ENCODE measurements at regions not wholly inside any gene's neighbourhood (a gene's known extent, or its start where the extent isn't known, plus 50 kb on each side); places are given as distances from the start of the nearest gene placed in this dataset.

GRCh38 chr12:85489194-85489593 is 209.2 kb downstream of the ALX1 start:
- no peaks in the 10 kb centered on the region for H3K79me2 ChIP-seq (ENCODE audit: insufficient read depth, low read depth)
- H3K4me1 ChIP-seq (ENCODE audit: low read depth, poor library complexity, severe bottlenecking): no peaks in the 10 kb centered on the region
- no peak for TF ChIP-seq CTCF (conservative IDR thresholded peaks at IDR 0.05; ENCODE audit: low read depth, low read length)
- H3K4me2 ChIP-seq: no peak overlapping the region
- H3K36me3 ChIP-seq (ENCODE audit: insufficient read depth): no peaks in the 10 kb centered on the region
- H4K20me1 ChIP-seq (ENCODE audit: insufficient read depth): no peaks in the 10 kb centered on the region
- no peak overlapping the region for H3K27ac ChIP-seq
- H2AFZ ChIP-seq (ENCODE audit: low read depth): no peak overlapping the region
- H3K9ac ChIP-seq: no peak overlapping the region
- no peaks in the 10 kb centered on the region for H3K27me3 ChIP-seq (ENCODE audit: insufficient read depth, low read depth)
- H3K4me3 ChIP-seq (IDR thresholded peaks at IDR 0.05; ENCODE audit: insufficient read depth, low read depth, low read length): no peak overlapping the region

- no peaks in the 10 kb centered on the region for H3K4me1 ChIP-seq (ENCODE audit: low read depth, poor library complexity, severe bottlenecking)
- no peak overlapping the region for H3K27ac ChIP-seq
- TF ChIP-seq CTCF (conservative IDR thresholded peaks at IDR 0.05; ENCODE audit: low read depth, low read length): no peak
- H4K20me1 ChIP-seq (ENCODE audit: insufficient read depth): no peaks in the 10 kb centered on the region
- no peak overlapping the region for H3K4me3 ChIP-seq (IDR thresholded peaks at IDR 0.05; ENCODE audit: insufficient read depth, low read depth, low read length)
- H3K4me2 ChIP-seq: no peak overlapping the region
- H3K9ac ChIP-seq: no peak overlapping the region
- H3K27me3 ChIP-seq (ENCODE audit: insufficient read depth, low read depth): no peaks in the 10 kb centered on the region
- H3K79me2 ChIP-seq (ENCODE audit: insufficient read depth, low read depth): no peaks in the 10 kb centered on the region
- H3K36me3 ChIP-seq (ENCODE audit: insufficient read depth): no peaks in the 10 kb centered on the region; the same call in 1 of the 2 replicates
- H2AFZ ChIP-seq (ENCODE audit: low read depth): no peak overlapping the region
These were observed 224.1 kb downstream of the ALX1 start for GRCh38 chr12:85504164-85504563.

- no peak overlapping the region for H2AFZ ChIP-seq (ENCODE audit: low read depth)
- H3K4me2 ChIP-seq: no peak overlapping the region
- H3K36me3 ChIP-seq (ENCODE audit: insufficient read depth): no peaks in the 10 kb centered on the region; the same call in 1 of the 2 replicates
- no peak overlapping the region for H3K4me3 ChIP-seq (IDR thresholded peaks at IDR 0.05; ENCODE audit: insufficient read depth, low read depth, low read length)
- no peaks in the 10 kb centered on the region for H4K20me1 ChIP-seq (ENCODE audit: insufficient read depth)
- H3K79me2 ChIP-seq (ENCODE audit: insufficient read depth, low read depth): no peaks in the 10 kb centered on the region
- H3K27me3 ChIP-seq (ENCODE audit: insufficient read depth, low read depth): no peaks in the 10 kb centered on the region
- no peak for TF ChIP-seq CTCF (conservative IDR thresholded peaks at IDR 0.05; ENCODE audit: low read depth, low read length)
- no peaks in the 10 kb centered on the region for H3K4me1 ChIP-seq (ENCODE audit: low read depth, poor library complexity, severe bottlenecking)
- H3K9ac ChIP-seq: no peak overlapping the region
- H3K27ac ChIP-seq: no peak overlapping the region
These were observed 224.6 kb downstream of the ALX1 start for GRCh38 chr12:85504624-85505023.

- Histone ChIP-seq H4K20me1 (ENCODE audit: insufficient read depth) (no peaks in the 10 kb centered on the region), H3K4me3 (IDR thresholded peaks at IDR 0.05; ENCODE audit: insufficient read depth, low read depth, low read length) (no peak overlapping the region), H3K27me3 (ENCODE audit: insufficient read depth, low read depth) (no peaks in the 10 kb centered on the region), H3K79me2 (ENCODE audit: insufficient read depth, low read depth) (no peaks in the 10 kb centered on the region), H3K9ac (no peak overlapping the region), H3K4me1 (ENCODE audit: low read depth, poor library complexity, severe bottlenecking) (no peaks in the 10 kb centered on the region), H3K4me2 (no peak overlapping the region), H3K27ac (no peak overlapping the region), H2AFZ (ENCODE audit: low read depth) (no peak overlapping the region), H3K36me3 (ENCODE audit: insufficient read depth) (no peaks in the 10 kb centered on the region; the same call in 1 of the 2 replicates)
- TF ChIP-seq CTCF (conservative IDR thresholded peaks at IDR 0.05; ENCODE audit: low read depth, low read length): no peak
These were observed 227.4 kb downstream of the ALX1 start for GRCh38 chr12:85507456-85507855.

All from KMS-11 (cell line).